Breast epithelium (tissue), 4 donors: ENCODE measurements at regions not wholly inside any gene's neighbourhood (a gene's known extent, or its start where the extent isn't known, plus 50 kb on each side); places are given as distances from the start of the nearest gene placed in this dataset.

Experiments used
- DNase-seq, 2 donors: peaks; one replicate each; pipeline ENCODE4 v3.0.0-alpha.2; 2019; ENCODE audit warnings: low spot score in 2 of 2
- H3K27ac ChIP-seq, 2 donors: fragments of 200-600 bp; sonication (generic) in 1 of 2; one replicate each; pipeline ENCODE4 v1.5.1; 2016 to 2019; ENCODE audit warnings: mild to moderate bottlenecking in 1 of 2
- H3K27me3 ChIP-seq, 2 donors: fragments of 200-600 bp; sonication (generic) in 1 of 2; one replicate each; pipeline versions ENCODE4 v1.5.1 to v1.6.0; 2017 to 2019; ENCODE audit warnings: control low read depth in 1 of 2, mild to moderate bottlenecking in 1 of 2
- H3K36me3 ChIP-seq: fragments of 200-600 bp; one replicate; pipeline ENCODE4 v1.5.1; 2019
- H3K4me1 ChIP-seq, 2 donors: fragments of 200-600 bp; sonication (generic); one replicate each; pipeline ENCODE4 v1.5.1; 2016 to 2019; ENCODE audit warnings: control low read depth in 1 of 2
- H3K4me3 ChIP-seq, 3 donors: fragments of 200-600 bp; sonication (generic); 1 replicate in 2 of 3; 2 replicates in 1 of 3; pipeline ENCODE4 v1.5.1; 2016 to 2019; ENCODE audit warnings: mild to moderate bottlenecking in 3 of 3, moderate library complexity in 2 of 3
- H3K9me3 ChIP-seq, 2 donors: fragments of 200-600 bp; sonication (generic) in 1 of 2; one replicate each; pipeline ENCODE4 v1.5.1; 2016 to 2019; ENCODE audit warnings: control low read depth in 1 of 2
- POLR2A ChIP-seq: fragments of 450-650 bp; IDR thresholded peaks from one replicate; pipeline ENCODE4 v1.6.1; 2016; ENCODE audit warnings: antibody characterized with exemption, mild to moderate bottlenecking, moderate library complexity
- POLR2AphosphoS5 ChIP-seq, 3 donors: sonication (generic); formaldehyde crosslinking; IDR thresholded peaks; one replicate each; pipeline ENCODE4 v1.6.1; 2017; ENCODE audit warnings: antibody characterized with exemption in 3 of 3
- intact Hi-C: fragments of 100-400 bp; cut with DNase I; formaldehyde crosslinking; loops from one replicate; pipeline ENCODE4 v1.15.1; 2023; ENCODE audit warnings: low total_unique reads
- TF ChIP-seq, protein P1 (sequence below), 3 donors: fragments of 450-650 bp; IDR thresholded peaks; one replicate each; pipeline ENCODE4 v1.5.1; 2016 to 2017; ENCODE audit warnings: antibody characterized with exemption in 3 of 3, mild to moderate bottlenecking in 3 of 3, moderate library complexity in 3 of 3

DNA sequence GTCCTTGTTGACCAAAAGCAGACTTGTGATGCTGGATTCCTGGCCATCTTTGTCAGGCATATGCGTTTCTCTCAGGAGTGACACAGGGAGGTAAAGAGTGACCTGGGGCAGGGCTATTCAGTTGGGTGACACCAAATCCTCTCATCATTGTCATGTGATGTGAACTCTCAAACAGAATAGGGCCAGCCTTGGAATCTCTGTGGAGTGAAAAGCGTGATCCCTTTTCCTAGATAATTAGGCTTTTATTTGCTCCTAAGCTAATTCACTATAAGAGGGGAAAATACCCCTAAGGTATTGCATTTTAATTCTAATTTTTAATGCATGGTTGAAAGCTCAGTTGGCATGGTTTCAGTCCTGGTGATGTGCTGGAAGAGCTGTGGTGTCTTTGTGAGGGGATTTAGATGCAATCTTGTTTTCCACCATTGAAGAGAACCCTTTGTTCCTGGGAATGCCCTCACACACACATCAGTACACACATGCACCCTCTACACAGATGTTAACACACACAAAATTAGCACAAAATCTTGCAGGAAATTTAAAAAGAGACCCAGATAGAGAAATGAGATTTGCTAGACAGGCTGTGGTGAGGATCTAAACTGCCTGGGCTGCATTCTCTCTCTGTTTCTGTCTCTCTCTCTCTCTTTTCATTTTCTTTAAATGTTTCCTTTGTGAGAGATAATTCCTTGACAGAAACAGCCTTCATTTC is 349.9 kb downstream of the TSN start:
- DNase-seq = no peak
- no peaks in the 10 kb centered on the region for H3K4me1 ChIP-seq
- H3K9me3 ChIP-seq = no peaks in the 10 kb centered on the region
- intact Hi-C loops = no loop called here
- no peak overlapping the region for H3K27ac ChIP-seq
- no peak overlapping the region for H3K4me3 ChIP-seq
- H3K36me3 ChIP-seq = no peaks in the 10 kb centered on the region
- TF ChIP-seq POLR2AphosphoS5 (IDR thresholded peaks at IDR 0.05) (no peak), POLR2A (no peak)
- TF ChIP-seq, protein P1, sequence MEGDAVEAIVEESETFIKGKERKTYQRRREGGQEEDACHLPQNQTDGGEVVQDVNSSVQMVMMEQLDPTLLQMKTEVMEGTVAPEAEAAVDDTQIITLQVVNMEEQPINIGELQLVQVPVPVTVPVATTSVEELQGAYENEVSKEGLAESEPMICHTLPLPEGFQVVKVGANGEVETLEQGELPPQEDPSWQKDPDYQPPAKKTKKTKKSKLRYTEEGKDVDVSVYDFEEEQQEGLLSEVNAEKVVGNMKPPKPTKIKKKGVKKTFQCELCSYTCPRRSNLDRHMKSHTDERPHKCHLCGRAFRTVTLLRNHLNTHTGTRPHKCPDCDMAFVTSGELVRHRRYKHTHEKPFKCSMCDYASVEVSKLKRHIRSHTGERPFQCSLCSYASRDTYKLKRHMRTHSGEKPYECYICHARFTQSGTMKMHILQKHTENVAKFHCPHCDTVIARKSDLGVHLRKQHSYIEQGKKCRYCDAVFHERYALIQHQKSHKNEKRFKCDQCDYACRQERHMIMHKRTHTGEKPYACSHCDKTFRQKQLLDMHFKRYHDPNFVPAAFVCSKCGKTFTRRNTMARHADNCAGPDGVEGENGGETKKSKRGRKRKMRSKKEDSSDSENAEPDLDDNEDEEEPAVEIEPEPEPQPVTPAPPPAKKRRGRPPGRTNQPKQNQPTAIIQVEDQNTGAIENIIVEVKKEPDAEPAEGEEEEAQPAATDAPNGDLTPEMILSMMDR (IDR thresholded peaks at IDR 0.05) = no peak
- H3K27me3 ChIP-seq = peaks cover 0 to 4% of the 10 kb centered on the region in 2 donors

DNA sequence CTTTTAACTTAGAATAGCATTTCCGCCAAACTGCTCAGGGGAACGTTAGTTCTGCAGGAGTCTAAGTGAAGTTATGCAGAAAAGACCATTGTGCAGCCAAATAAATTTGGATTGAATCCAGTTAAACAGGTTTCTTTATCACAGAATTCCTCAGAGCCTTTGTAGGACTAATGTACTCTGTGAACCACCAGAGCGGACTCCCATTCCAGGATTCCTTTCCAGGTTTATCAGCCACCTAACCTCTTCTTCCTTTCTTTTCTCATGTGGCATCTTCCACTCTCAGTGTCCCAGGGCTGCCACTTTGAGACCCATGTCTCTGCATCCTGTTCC is 350.4 kb downstream of the TSN start:
- Histone ChIP-seq H3K9me3 (no peaks in the 10 kb centered on the region), H3K4me3 (no peak overlapping the region), H3K36me3 (no peaks in the 10 kb centered on the region), H3K4me1 (no peaks in the 10 kb centered on the region), H3K27me3 (peaks cover 0 to 4% of the 10 kb centered on the region in 2 donors), H3K27ac (no peak overlapping the region)
- no peak for TF ChIP-seq POLR2A
- TF ChIP-seq, protein P1 (IDR thresholded peaks at IDR 0.05) = no peak
- no peak for TF ChIP-seq POLR2AphosphoS5 (IDR thresholded peaks at IDR 0.05)
- no peak for DNase-seq
- intact Hi-C loops = no loop called here

DNA sequence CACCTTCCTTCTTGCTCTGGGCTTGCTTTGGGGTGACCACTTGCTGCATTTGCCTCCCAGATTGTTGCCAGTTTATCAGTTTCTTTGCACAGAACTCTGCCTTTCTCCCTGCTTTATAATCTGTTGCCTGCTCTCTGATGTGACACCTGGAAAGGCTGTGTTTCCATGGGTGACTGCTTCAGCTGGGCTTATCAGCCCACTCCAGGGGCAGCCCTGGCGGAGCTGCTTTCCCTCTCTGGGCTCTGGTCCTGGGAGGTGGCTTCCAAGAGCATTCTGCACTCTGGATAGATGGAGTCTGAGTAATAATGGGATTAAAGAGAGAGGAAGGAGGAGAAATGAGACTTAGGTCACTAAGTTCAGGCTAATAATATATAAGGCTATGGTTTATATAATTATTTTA is 352.7 kb downstream of the TSN start:
- Histone ChIP-seq H3K9me3 (no peaks in the 10 kb centered on the region), H3K4me3 (no peak overlapping the region), H3K36me3 (no peaks in the 10 kb centered on the region), H3K27me3 (peaks cover 0 to 4% of the 10 kb centered on the region in 2 donors), H3K4me1 (no peaks in the 10 kb centered on the region), H3K27ac (no peak overlapping the region)
- intact Hi-C loops = no loop called here
- no peak for DNase-seq
- TF ChIP-seq, protein P1 (IDR thresholded peaks at IDR 0.05) = no peak
- TF ChIP-seq POLR2AphosphoS5 (IDR thresholded peaks at IDR 0.05) (no peak), POLR2A (no peak)

DNA sequence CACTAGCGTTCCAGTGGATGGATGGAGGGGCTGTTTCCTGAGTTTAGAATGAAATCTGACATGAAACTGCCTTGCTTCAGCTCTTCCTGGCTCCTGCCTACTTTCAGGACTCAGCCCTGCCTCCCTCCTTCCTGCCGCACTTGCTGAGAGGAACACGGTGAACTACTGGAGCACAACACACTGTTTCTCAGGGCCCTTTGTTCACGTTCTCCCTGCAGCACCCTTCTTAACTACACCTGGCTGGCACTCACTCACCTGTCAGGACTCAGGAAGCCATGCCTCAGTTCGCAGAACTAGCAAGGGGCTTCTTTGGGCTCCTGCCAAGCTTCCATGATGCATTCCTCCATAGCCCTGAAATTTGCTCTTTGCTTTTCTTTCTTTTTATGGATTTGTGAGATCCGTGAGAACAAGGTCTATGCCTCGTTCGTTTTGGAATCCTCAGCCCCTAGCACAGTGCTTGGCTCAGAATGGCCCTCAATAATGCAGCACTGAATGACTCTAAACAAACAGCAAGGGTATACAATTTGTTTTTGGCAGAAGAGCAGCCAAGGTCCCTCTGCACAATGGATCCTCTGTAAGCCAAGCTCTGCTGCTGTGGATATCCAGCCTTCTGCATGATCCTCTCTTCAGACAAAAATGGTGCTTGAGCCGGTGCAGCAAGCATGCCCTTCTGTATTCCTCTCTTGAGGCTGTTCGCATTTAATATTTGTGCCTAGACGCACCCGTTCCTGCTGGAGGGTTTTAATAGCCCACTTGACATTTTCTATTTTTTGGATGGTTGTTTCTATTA is 357.0 kb downstream of the TSN start:
- intact Hi-C loops = no loop called here
- no peaks in the 10 kb centered on the region for H3K4me1 ChIP-seq

DNA sequence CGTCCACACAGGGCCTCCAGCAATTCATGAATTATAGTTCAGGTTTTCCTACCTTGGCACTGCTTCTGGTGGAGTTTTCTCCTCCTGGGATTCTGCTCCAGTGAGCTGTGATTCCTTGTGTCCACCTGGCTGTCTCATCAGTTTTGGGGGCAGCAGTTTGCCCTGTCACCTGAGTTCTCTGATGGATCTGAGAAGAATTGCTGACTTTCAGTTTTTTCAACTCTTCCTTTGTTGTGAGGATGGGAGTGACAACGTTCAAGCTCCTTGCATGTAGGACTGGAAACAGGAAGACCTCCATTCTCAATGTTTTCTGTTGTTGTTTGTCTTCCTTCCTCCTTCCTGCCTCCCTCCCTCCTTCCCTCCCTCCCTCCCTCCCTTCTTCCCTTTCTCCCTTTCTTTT is 359.0 kb downstream of the TSN start:
- no peak for TF ChIP-seq POLR2AphosphoS5 (IDR thresholded peaks at IDR 0.05)
- no peak for TF ChIP-seq POLR2A
- TF ChIP-seq, protein P1 (IDR thresholded peaks at IDR 0.05) = no peak
- no peak overlapping the region for H3K27ac ChIP-seq
- H3K27me3 ChIP-seq = peaks cover 0 to 4% of the 10 kb centered on the region in 2 donors
- H3K4me1 ChIP-seq = no peaks in the 10 kb centered on the region
- no peak overlapping the region for H3K4me3 ChIP-seq
- peaks cover 3 to 5% of the 10 kb centered on the region in 2 donors for H3K9me3 ChIP-seq
- intact Hi-C loops = no loop called here
- no peaks in the 10 kb centered on the region for H3K36me3 ChIP-seq
- no peak for DNase-seq

More for the DNA sequence above, 357.0 kb downstream of the TSN start:
- H3K4me3 ChIP-seq = no peak overlapping the region
- no peak for DNase-seq
- H3K27ac ChIP-seq = no peak overlapping the region
- peaks cover 0 to 4% of the 10 kb centered on the region in 2 donors for H3K27me3 ChIP-seq
- no peaks in the 10 kb centered on the region for H3K9me3 ChIP-seq
- TF ChIP-seq POLR2AphosphoS5 (IDR thresholded peaks at IDR 0.05) (no peak), POLR2A (no peak)
- TF ChIP-seq, protein P1 (IDR thresholded peaks at IDR 0.05) = no peak
- no peaks in the 10 kb centered on the region for H3K36me3 ChIP-seq
